ENCODE measurements at regions not wholly inside any gene's neighbourhood (a gene's known extent, or its start where the extent isn't known, plus 50 kb on each side); places are given as distances from the start of the nearest gene placed in this dataset.

DNA sequence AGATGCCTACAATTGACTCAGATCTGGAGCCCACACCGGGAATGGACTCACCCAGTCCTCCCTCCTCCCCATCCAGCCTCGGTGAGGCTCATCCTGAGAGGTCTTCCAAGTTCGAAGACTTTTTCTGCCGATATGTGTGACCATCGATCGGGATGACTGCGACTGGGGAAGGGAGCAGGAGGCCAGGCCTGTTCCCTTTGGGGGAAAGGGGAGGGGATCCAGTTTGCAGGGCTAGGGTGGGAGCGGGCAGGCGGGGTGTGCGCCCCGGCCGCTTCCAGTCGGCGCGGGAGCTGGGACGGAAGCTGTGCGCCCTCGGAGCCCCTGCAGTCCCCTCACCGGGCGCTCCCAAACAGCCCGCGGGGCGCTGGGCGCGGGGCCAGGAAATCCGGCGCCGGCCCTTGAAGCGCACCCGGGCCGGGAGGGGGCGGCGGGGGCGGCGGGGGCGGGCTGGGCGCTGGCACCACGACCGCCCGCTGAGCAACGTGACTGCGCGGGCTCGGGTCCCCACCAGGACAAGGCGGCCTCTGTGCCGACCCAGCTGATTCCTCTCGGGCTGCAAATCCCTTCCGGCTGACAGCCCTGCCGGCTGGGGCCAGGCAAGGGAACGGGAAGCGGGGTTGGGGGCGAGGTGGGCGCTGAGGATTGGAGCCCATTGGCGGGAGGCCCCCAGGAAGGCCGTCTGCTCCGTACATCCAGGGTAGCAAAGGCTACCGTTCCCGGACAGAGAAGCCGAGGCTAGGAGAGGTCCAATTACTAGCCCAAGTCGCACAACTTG lies 103.9 kb downstream of the EBNA1BP2 start:
- in situ Hi-C loops (cut with HindIII; ENCODE audit: low pct_unique_long_range_greater_than_20kb, low sequenced_read_pairs) = no loop called here
- no peak for DNase-seq (ENCODE audit: low read depth, low spot score)

- no peak for DNase-seq (ENCODE audit: low read depth, low spot score)
- in situ Hi-C loops (cut with HindIII; ENCODE audit: low pct_unique_long_range_greater_than_20kb, low sequenced_read_pairs) = no loop called here
These were observed 104.8 kb downstream of the EBNA1BP2 start for GRCh38 chr1:43067233-43067745.

DNA sequence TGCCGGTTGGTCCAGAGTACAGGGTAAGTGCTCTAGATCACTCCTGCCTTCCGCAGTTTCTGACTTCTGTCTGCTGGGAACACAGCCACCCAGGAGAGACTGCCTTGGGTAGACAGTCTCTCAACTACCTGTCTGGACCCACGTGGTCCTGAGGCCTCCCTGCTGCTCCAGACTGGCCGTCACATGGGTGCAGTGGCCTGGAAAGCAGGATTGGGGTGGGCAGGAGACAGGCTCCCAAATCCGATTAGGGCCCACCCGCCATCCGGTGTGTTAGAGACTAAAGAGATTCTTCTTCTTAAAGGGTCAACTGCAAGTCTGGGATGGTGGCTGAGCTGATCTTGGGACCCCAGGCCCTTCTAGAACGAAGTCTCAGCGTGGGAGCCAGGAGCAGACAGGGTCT lies 105.5 kb downstream of the EBNA1BP2 start:
- DNase-seq (ENCODE audit: low read depth, low spot score) = no peak
- in situ Hi-C loops (cut with HindIII; ENCODE audit: low pct_unique_long_range_greater_than_20kb, low sequenced_read_pairs) = no loop called here

DNA sequence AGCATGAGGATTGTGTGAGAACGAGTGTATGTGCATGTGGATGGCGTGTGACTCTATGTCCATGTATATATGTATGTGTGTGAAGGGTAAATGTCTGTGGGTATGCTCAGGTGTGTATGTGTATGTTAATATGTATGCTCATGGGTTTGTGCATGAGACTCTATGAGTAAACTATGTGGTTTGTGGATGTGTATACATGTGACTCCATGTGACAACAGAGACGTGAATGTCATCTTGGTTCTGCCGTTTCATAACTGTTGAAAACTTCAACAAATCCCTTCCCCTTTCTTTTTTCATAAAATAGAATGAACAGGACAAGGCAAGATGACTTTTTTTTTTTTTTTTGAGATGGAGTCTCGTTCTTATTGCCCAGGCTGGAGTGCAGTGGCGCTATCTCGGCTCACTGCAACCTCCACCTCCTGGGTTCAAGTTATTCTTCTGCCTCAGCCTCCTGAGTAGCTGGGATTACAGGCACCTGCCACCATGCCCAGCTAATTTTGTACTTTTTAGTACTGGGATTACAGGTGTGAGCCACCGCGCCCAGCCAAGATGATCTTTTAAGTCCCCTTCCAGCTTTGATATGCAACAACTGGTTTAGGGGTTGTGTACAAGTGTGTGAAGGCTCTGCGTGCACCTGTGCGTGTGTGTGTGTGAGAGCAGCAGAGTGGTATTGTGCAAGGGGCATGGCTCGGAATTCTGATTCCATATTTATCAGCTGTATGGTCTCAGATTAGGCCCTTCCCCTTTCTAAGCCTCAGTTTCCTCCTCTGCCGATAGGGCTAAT lies 106.3 kb downstream of the EBNA1BP2 start:
- DNase-seq (ENCODE audit: low read depth, low spot score) = peak; percentile 2
- in situ Hi-C loops (cut with HindIII; ENCODE audit: low pct_unique_long_range_greater_than_20kb, low sequenced_read_pairs) = no loop called here

- in situ Hi-C loops (cut with HindIII; ENCODE audit: low pct_unique_long_range_greater_than_20kb, low sequenced_read_pairs) = no loop called here
- DNase-seq (ENCODE audit: low read depth, low spot score) = no peak
These were observed 106.5 kb upstream of the SLC2A1 start for GRCh38 chr1:43065191-43065590.

- no peak for DNase-seq (ENCODE audit: low read depth, low spot score)
- in situ Hi-C loops (cut with HindIII; ENCODE audit: low pct_unique_long_range_greater_than_20kb, low sequenced_read_pairs) = no loop called here
These were observed 104.9 kb upstream of the SLC2A1 start for GRCh38 chr1:43063394-43064219.

DNA sequence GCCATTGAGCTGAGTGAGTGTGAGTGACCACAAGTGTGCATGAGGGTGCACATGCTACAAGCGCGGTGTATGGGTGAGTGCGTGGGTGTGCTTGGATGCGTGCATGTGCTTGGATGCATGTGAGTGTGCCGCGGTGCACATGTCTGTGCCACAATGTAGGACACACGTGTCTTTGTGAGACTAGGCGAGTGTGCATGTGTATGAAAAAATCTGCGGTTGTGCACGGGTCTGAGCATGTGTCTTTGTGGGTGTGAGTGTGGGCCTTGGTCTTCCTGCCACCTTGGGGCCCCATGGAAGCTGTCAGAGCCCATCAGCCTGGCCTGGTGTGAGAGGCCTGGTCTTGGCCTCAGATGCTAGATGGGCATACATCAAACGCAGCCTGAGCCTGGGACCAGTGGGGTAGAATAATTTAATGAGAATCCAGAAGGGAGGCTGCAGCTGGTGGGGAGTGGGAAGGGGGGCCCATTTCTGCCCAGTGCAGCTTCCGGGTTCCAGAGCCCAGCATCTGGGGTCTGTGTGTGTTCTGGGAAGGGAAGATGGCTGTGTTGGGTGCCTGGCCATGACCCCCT lies 103.9 kb upstream of the SLC2A1 start:
- no peak for DNase-seq (ENCODE audit: low read depth, low spot score)
- in situ Hi-C loops (cut with HindIII; ENCODE audit: low pct_unique_long_range_greater_than_20kb, low sequenced_read_pairs) = no loop called here

DNA sequence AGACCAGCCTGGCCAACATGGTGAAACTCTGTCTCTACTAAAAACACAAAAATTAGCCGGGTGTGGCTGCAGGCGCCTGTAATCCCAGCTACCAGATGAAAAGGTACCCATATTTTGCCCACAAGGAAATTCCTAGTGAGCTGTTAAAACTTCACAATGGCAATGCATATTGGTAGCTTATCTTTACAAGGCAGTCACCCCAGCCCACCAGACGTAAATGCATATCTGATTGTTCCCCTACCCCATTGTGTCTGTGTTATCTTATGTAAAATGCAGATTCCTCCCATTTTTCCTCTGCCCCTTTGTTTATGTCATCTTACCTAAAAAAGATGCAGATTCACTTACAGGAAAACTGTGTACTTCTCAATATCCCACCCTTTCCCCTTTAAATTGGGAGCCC lies 103.1 kb upstream of the SLC2A1 start:
- in situ Hi-C loops (cut with HindIII; ENCODE audit: low pct_unique_long_range_greater_than_20kb, low sequenced_read_pairs) = no loop called here
- no peak for DNase-seq (ENCODE audit: low read depth, low spot score)

DNA sequence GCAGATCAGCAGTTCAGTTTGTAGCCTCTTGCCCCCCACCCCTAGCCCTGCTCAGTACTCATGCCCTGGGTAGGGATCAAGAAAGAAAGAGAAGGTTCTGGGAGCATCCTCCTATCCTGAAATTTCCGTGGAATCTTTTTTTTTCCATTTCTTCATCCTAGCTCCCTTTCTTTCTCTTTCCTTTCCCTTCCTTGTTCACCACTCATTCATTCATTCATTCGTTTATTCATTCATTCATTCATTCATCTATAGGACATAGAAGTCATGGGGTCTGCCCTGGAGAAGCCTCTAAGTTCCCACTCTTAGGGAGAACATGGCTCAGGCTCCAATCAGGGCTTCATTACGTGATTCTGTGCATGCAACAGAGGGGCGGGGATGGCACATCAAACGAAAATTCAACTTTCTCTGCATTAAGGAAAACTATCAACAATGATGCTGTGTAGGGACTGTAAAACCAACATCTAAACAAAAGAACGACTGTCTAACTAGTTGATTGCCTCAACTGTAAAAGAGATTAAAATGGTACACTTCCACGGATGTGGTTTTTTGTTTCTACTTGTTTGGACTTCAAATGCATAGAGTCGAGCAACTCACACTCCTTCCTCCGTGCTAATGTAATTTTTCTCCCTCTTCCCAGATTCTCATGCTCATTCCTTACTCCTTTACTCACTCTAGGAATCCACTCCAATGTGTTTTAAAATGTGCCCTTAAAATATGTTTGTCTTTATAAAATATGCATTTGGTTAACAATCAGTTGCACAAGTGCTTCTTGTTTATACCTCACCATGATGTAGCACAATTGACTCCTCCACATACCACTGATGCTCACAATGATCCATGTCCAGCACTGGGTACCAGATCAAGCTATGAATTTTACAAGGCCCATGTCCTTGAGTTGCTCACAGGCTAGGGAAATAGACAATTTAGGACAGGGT lies 101.2 kb upstream of the SLC2A1 start:
- in situ Hi-C loops (cut with HindIII; ENCODE audit: low pct_unique_long_range_greater_than_20kb, low sequenced_read_pairs) = no loop called here
- peak; percentile 60 for DNase-seq (ENCODE audit: low read depth, low spot score)

GRCh38 chr1:43058545-43059360 lies 100.1 kb upstream of the SLC2A1 start:
- in situ Hi-C loops (cut with HindIII; ENCODE audit: low pct_unique_long_range_greater_than_20kb, low sequenced_read_pairs) = no loop called here
- no peak for DNase-seq (ENCODE audit: low read depth, low spot score)

GRCh38 chr1:43058056-43058455 lies 99.4 kb upstream of the SLC2A1 start:
- in situ Hi-C loops (cut with HindIII; ENCODE audit: low pct_unique_long_range_greater_than_20kb, low sequenced_read_pairs) = no loop called here
- no peak for DNase-seq (ENCODE audit: low read depth, low spot score)

DNA sequence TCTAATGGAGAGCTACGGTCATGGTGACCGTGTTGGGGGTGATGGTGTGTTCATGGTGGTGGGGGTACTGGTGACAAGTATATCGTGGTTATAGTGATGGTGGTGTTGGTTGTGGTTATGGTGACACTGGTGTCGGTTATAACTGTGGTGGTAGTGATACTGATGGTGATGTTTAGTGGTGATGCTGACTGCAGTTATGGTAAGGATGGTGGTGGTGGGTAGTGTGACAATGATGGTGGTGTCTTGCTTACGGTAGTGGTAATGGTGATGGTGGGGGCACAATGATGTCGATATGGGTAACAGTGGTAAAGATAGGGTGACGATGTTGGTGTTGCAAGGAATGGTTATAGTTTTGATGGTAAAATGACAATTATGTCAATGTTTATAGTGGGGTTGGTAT lies 98.9 kb upstream of the SLC2A1 start:
- no peak for DNase-seq (ENCODE audit: low read depth, low spot score)
- in situ Hi-C loops (cut with HindIII; ENCODE audit: low pct_unique_long_range_greater_than_20kb, low sequenced_read_pairs) = no loop called here

GRCh38 chr1:43056981-43057391 lies 98.3 kb upstream of the SLC2A1 start:
- peak; percentile 47 for DNase-seq (ENCODE audit: low read depth, low spot score)
- in situ Hi-C loops (cut with HindIII; ENCODE audit: low pct_unique_long_range_greater_than_20kb, low sequenced_read_pairs) = no loop called here

GRCh38 chr1:43056460-43056859 lies 97.8 kb upstream of the SLC2A1 start:
- in situ Hi-C loops (cut with HindIII; ENCODE audit: low pct_unique_long_range_greater_than_20kb, low sequenced_read_pairs) = no loop called here
- DNase-seq (ENCODE audit: low read depth, low spot score) = no peak

DNA sequence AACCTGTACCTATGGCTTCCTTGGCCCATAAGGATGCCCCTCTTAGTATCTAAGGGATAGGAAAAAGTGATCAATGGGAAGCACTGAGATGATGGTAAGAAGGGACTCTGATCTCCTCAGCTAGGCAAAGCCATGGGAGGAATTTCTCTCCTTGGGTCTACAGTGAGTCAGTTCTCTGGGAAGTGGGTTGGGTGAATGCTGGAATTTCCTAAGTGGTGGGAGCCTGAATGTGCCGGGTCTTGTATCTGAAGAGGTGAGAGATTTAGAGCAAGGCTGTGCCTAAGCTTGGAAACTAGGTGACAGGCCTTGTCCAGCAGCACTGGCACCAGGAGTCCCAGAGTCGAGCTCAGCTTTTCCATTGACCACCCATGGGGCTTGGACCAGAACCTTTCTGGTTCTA lies 96.3 kb upstream of the SLC2A1 start:
- no peak for DNase-seq (ENCODE audit: low read depth, low spot score)
- in situ Hi-C loops (cut with HindIII; ENCODE audit: low pct_unique_long_range_greater_than_20kb, low sequenced_read_pairs) = no loop called here

DNA sequence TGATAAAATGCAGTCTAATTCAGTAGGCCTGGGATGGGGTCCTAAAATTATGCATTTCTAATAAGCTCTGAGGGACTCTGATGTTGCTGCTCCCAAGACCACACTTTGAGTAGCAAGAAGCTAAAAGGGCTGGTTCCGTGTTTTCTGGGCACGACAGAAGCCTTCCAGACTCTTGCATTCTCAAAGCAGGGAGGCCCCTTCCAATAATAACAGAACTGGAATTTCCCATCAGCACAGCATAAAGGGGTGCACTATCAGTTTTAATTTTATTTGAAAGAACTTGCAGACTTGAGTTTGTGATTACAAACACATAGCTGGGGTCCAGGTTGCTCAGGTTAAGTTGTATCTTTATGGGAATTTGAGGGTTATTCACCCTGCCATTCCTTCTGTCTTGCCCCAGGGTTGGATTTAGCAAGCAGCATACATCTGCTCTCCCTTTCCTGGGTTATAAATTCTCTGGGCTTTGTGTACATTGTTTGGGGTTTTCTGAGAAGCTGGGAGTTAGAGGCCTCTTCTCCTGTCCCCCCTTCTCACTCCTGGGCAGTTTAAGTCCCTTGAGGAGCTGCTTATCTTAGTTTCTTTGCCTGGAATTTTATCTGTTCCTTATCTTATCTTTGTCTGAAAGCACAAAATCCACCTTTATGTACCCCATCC lies 94.2 kb upstream of the SLC2A1 start:
- in situ Hi-C loops (cut with HindIII; ENCODE audit: low pct_unique_long_range_greater_than_20kb, low sequenced_read_pairs) = no loop called here
- no peak for DNase-seq (ENCODE audit: low read depth, low spot score)
